A673 (cell line): ENCODE measurements at regions not wholly inside any gene's neighbourhood (a gene's known extent, or its start where the extent isn't known, plus 50 kb on each side); places are given as distances from the start of the nearest gene placed in this dataset.

Experiments used
- BruUV-seq: library from RNA; stranded (reverse); fragments of 400-500 nt; replicated peaks from 2 replicates; lab custom pipeline; 2021; lab: Mats Ljungman, UMichigan
- CTCF ChIA-PET: fragments of 300-600 bp; sonication (Branson Sonifier 250); formaldehyde crosslinking; loops from one replicate; lab custom pipeline; 2022; ENCODE audit warnings: antibody characterized with exemption; lab: Charles Lee
- POLR2A ChIA-PET: fragments of 300-600 bp; sonication (Branson Sonifier 250); formaldehyde crosslinking; loops from one replicate; lab custom pipeline; 2022; ENCODE audit warnings: antibody characterized with exemption; ENCODE audit not compliant: low non-redundant PET; lab: Charles Lee
- DNase-seq: peaks from one replicate; pipeline ENCODE4 v3.0.0-alpha.2; 2015; ENCODE audit warnings: low spot score
- H3K27ac ChIP-seq: fragments of 200-600 bp; sonication (generic); 2 replicates; pipeline ENCODE4 v1.5.1; 2016; ENCODE audit warnings: mixed run types, low read depth, mild to moderate bottlenecking, mixed read lengths, antibody characterized with exemption, low read length; ENCODE audit not compliant: poor library complexity, severe bottlenecking
- H3K27me3 ChIP-seq: fragments of 200-600 bp; sonication (generic); replicated peaks from 2 replicates; pipeline ENCODE4 v1.6.1; 2017; ENCODE audit warnings: mixed run types, low read depth, mild to moderate bottlenecking, mixed read lengths, antibody characterized with exemption, low read length; ENCODE audit not compliant: insufficient read depth, poor library complexity
- H3K36me3 ChIP-seq: fragments of 200-600 bp; sonication (generic); 2 replicates; pipeline ENCODE4 v1.6.1; 2016; ENCODE audit warnings: mixed run types, mild to moderate bottlenecking, mixed read lengths, antibody characterized with exemption, low read length; ENCODE audit not compliant: insufficient read depth, poor library complexity, severe bottlenecking
- H3K4me1 ChIP-seq: fragments of 200-600 bp; sonication (generic); 2 replicates; pipeline ENCODE4 v1.6.1; 2017; ENCODE audit warnings: mixed run types, mild to moderate bottlenecking, mixed read lengths, antibody characterized with exemption, low read length; ENCODE audit not compliant: insufficient read depth, poor library complexity, severe bottlenecking
- H3K4me3 ChIP-seq: fragments of 200-600 bp; sonication (generic); 2 replicates; pipeline ENCODE4 v1.5.1; 2016; ENCODE audit warnings: low read depth, mixed run types, mild to moderate bottlenecking, mixed read lengths, low read length; ENCODE audit not compliant: poor library complexity, severe bottlenecking
- H3K9me3 ChIP-seq: fragments of 200-600 bp; sonication (generic); 2 replicates; pipeline ENCODE4 v1.6.1; 2016; ENCODE audit warnings: mixed run types, low read depth, mild to moderate bottlenecking, mixed read lengths, antibody characterized with exemption, low read length; ENCODE audit not compliant: poor library complexity, severe bottlenecking
- EZH2 ChIP-seq: fragments of 200-600 bp; sonication (generic); IDR thresholded peaks from 2 replicates; pipeline ENCODE4 v1.6.1; 2017; ENCODE audit warnings: borderline replicate concordance, low read depth, mild to moderate bottlenecking, mixed read lengths, antibody characterized with exemption, low read length; ENCODE audit not compliant: poor library complexity, severe bottlenecking
- intact Hi-C: fragments of 100-400 bp; cut with micrococcal nuclease; formaldehyde crosslinking; loops from one replicate; pipeline ENCODE4 v1.10.0; 2022; ENCODE audit not compliant: unreplicated experiment
- TF ChIP-seq, protein P1 (sequence below): fragments of 300-800, 200-600 bp; sonication (generic); conservative IDR thresholded peaks from 2 replicates; pipeline ENCODE4 v1.5.1; 2017; ENCODE audit warnings: low read depth, mild to moderate bottlenecking, antibody characterized with exemption, low read length, moderate library complexity, mixed read lengths

- H3K9me3 ChIP-seq = no peaks in the 10 kb centered on the region
- ChIA-PET POLR2A (no interaction called here), CTCF (no interaction called here)
- no TSS peak for BruUV-seq
- H3K36me3 ChIP-seq = no peaks in the 10 kb centered on the region
- no peak overlapping the region for H3K27ac ChIP-seq
- intact Hi-C loops = no loop called here
- no peak overlapping the region for H3K4me3 ChIP-seq
- H3K27me3 ChIP-seq = peaks cover 5% of the 10 kb centered on the region
- TF ChIP-seq, protein P1, sequence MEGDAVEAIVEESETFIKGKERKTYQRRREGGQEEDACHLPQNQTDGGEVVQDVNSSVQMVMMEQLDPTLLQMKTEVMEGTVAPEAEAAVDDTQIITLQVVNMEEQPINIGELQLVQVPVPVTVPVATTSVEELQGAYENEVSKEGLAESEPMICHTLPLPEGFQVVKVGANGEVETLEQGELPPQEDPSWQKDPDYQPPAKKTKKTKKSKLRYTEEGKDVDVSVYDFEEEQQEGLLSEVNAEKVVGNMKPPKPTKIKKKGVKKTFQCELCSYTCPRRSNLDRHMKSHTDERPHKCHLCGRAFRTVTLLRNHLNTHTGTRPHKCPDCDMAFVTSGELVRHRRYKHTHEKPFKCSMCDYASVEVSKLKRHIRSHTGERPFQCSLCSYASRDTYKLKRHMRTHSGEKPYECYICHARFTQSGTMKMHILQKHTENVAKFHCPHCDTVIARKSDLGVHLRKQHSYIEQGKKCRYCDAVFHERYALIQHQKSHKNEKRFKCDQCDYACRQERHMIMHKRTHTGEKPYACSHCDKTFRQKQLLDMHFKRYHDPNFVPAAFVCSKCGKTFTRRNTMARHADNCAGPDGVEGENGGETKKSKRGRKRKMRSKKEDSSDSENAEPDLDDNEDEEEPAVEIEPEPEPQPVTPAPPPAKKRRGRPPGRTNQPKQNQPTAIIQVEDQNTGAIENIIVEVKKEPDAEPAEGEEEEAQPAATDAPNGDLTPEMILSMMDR = no peak
- TF ChIP-seq EZH2 = no peak
- no peaks in the 10 kb centered on the region for H3K4me1 ChIP-seq
- DNase-seq = no peak
Observed at GRCh38 chr12:105960319-105961083, 178.3 kb downstream of the NUAK1 start.

DNA sequence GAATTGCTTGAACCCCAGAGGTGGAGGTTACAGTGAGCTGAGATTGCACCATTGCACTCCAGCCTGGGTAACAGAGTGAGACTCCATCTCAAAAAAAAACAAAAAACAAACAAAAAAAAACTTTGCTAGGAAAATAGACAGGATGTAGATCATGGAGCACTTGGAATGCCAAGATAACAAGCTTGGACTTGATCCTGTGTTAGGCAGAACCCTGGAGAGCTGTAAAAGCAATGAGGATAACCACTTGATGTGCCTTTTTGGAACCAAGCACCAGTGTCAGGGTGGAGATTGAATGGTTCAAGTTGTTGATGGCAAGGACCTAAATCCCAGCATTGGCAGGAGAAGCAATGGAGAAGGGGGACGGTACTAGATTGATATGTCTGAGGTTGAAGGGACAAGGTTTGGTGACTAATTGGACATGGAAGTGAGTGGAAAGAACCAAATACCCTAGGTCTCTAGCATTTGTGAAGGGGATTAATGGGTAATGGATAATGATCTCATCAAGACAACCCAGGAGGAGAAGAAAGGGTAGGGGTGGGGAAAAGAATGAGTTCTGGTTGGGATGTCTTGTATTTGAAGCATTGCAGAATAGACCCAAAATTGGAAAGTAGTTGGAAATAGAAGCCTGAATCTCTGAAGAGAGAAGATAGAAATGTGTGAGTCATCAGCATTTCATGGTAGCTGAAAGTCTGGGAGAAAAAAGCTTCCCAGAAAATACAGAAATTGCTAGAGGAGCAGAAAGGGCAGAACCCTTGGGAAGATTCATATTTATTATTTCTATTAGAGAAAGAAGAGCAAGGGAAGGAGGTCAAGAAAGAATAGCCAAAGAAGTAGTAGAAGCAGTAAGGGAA lies 176.7 kb downstream of the NUAK1 start:
- Histone ChIP-seq H3K27me3 (no peaks in the 10 kb centered on the region), H3K27ac (no peak overlapping the region), H3K4me1 (no peaks in the 10 kb centered on the region), H3K9me3 (no peaks in the 10 kb centered on the region), H3K4me3 (no peak overlapping the region), H3K36me3 (no peaks in the 10 kb centered on the region)
- no TSS peak for BruUV-seq
- no peak for DNase-seq
- TF ChIP-seq EZH2 = no peak
- TF ChIP-seq, protein P1 = no peak
- ChIA-PET POLR2A (no interaction called here), CTCF (no interaction called here)
- intact Hi-C loops = no loop called here

DNA sequence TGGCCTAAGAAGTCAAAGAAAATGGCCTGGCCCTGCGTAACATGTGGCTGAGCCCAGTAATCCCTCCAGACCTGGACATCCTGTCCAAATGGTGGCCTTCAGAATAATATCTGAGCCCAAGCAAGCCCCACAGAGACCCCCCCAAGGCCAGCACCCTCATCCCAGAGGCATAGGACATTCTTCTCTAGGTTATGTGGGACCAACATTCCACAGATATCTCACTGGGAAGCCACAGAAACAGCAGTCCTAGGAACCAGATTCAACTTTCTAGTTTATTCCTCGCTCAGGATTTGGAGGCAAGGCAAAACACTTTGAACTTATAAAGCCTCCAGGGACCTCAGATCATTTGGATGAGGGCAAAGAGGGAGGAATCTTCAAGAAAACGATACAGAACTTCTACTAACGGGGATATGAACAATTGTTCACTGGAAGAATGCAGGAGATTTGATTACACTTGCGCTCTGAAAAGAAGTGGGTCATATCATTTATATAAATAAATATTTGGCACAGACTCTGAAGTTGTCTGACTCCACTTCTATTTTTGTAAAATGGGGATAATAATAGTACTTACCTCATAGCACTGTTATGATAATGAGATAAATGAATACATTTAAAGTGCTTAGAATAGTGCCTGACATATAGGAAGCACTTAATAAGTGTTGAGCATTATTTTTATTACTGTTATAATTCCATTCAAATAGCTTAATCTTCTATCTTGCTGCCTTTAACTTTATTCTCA lies 171.5 kb downstream of the NUAK1 start:
- Histone ChIP-seq H3K4me1 (no peaks in the 10 kb centered on the region), H3K4me3 (no peak overlapping the region), H3K27ac (no peak overlapping the region), H3K36me3 (no peaks in the 10 kb centered on the region), H3K27me3 (no peaks in the 10 kb centered on the region), H3K9me3 (no peaks in the 10 kb centered on the region)
- ChIA-PET POLR2A (interaction anchor here (0.7 kb wide), 1 partner anchor 33 kb away, joined by 3 read pairs; no protein-coding TSS in a partner anchor), CTCF (no interaction called here)
- TF ChIP-seq, protein P1 = no peak
- TF ChIP-seq EZH2 = no peak
- BruUV-seq = no TSS peak
- intact Hi-C loops = no loop called here
- DNase-seq = no peak
